GM12891 (cell line): ENCODE measurements at regions not wholly inside any gene's neighbourhood (a gene's known extent, or its start where the extent isn't known, plus 50 kb on each side); places are given as distances from the start of the nearest gene placed in this dataset.

Source experiments
- POLR2A ChIP-seq: IDR thresholded peaks from 2 replicates; pipeline ENCODE4 v1.6.1; 2011; ENCODE audit warnings: low read depth, low read length, control low read depth
- POLR2AphosphoS5 ChIP-seq: IDR thresholded peaks from 2 replicates; pipeline ENCODE4 v1.6.1; 2011; ENCODE audit warnings: low read depth, low read length, control low read depth
- SPI1 ChIP-seq: IDR thresholded peaks from 2 replicates; pipeline ENCODE4 v1.6.1; 2011; ENCODE audit warnings: low read depth, low read length, control low read depth
- TAF1 ChIP-seq: IDR thresholded peaks from 2 replicates; pipeline ENCODE4 v1.6.1; 2011; ENCODE audit warnings: low read depth, low read length, control low read depth

DNA sequence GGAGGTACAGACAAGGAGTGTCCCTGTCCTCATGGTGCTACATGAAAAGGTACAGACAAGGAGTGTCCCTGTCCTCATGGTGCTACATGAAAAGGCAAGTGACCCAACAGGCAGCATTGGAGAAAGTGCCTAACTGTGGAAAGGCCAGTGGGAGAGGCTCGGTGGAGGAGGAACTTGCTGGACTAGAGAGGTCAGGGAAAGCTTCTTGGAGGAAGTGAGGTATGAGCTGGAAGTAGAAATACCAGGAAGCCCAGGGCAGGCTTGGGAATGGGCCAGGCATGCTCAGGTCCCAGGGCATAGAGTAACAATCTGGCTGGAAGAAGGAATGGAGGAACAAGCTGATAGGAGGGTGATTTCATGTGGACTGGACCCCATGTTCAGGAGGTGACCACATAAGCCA lies 59.8 kb upstream of the FNDC1 start:
- no peak for TF ChIP-seq POLR2A
- no peak for TF ChIP-seq POLR2AphosphoS5
- no peak for TF ChIP-seq SPI1
- TF ChIP-seq TAF1: no peak
